ENCODE measurements at regions not wholly inside any gene's neighbourhood (a gene's known extent, or its start where the extent isn't known, plus 50 kb on each side); places are given as distances from the start of the nearest gene placed in this dataset.

GRCh38 chr15:77798151-77798835 is 165.6 kb upstream of the LINGO1 start:
- intact Hi-C loops (cut with micrococcal nuclease) = no loop called here

- intact Hi-C loops (cut with micrococcal nuclease) = no loop called here
Observed at GRCh38 chr15:77797270-77797669, 164.6 kb upstream of the LINGO1 start.

- intact Hi-C loops (cut with micrococcal nuclease) = no loop called here
Observed at GRCh38 chr15:77796046-77796729, 163.5 kb upstream of the LINGO1 start.

GRCh38 chr15:77795446-77795845 is 162.7 kb upstream of the LINGO1 start:
- intact Hi-C loops (cut with micrococcal nuclease) = no loop called here

- intact Hi-C loops (cut with micrococcal nuclease) = no loop called here
Observed at GRCh38 chr15:77791941-77792340, 159.2 kb upstream of the LINGO1 start.

GRCh38 chr15:77790481-77790880 is 157.8 kb upstream of the LINGO1 start:
- intact Hi-C loops (cut with micrococcal nuclease) = no loop called here

- intact Hi-C loops (cut with micrococcal nuclease) = no loop called here
Observed at GRCh38 chr15:77786956-77787355, 154.2 kb upstream of the LINGO1 start.

- intact Hi-C loops (cut with micrococcal nuclease) = no loop called here
Observed at GRCh38 chr15:77786181-77786890, 153.6 kb upstream of the LINGO1 start.

- intact Hi-C loops (cut with micrococcal nuclease) = no loop called here
Observed at GRCh38 chr15:77784361-77785292, 151.9 kb upstream of the LINGO1 start.

GRCh38 chr15:77783636-77784035 is 150.9 kb upstream of the LINGO1 start:
- intact Hi-C loops (cut with micrococcal nuclease) = no loop called here

- intact Hi-C loops (cut with micrococcal nuclease) = no loop called here
Observed at GRCh38 chr15:77782691-77783090, 150.0 kb upstream of the LINGO1 start.

- intact Hi-C loops (cut with micrococcal nuclease) = no loop called here
Observed at GRCh38 chr15:77781946-77782240, 149.2 kb upstream of the LINGO1 start.

- intact Hi-C loops (cut with micrococcal nuclease) = no loop called here
Observed at GRCh38 chr15:77781151-77781945, 148.6 kb upstream of the LINGO1 start.

- intact Hi-C loops (cut with micrococcal nuclease) = no loop called here
Observed at GRCh38 chr15:77778802-77779201, 146.1 kb upstream of the LINGO1 start.

GRCh38 chr15:77775837-77776236 is 143.1 kb upstream of the LINGO1 start:
- intact Hi-C loops (cut with micrococcal nuclease) = no loop called here

- intact Hi-C loops (cut with micrococcal nuclease) = no loop called here
Observed at GRCh38 chr15:77775373-77775772, 142.7 kb upstream of the LINGO1 start.

- intact Hi-C loops (cut with micrococcal nuclease) = no loop called here
Observed at GRCh38 chr15:77774350-77774749, 141.6 kb upstream of the LINGO1 start.

- intact Hi-C loops (cut with micrococcal nuclease) = no loop called here
Observed at GRCh38 chr15:77773903-77774302, 141.2 kb upstream of the LINGO1 start.

- intact Hi-C loops (cut with micrococcal nuclease) = no loop called here
Observed at GRCh38 chr15:77772641-77773402, 140.1 kb upstream of the LINGO1 start.

GRCh38 chr15:77771616-77772015 is 138.9 kb upstream of the LINGO1 start:
- intact Hi-C loops (cut with micrococcal nuclease) = no loop called here
